Smooth muscle cell (in vitro differentiated cells): ENCODE measurements at regions not wholly inside any gene's neighbourhood (a gene's known extent, or its start where the extent isn't known, plus 50 kb on each side); places are given as distances from the start of the nearest gene placed in this dataset.

ENCODE experiments used
- DNase-seq: peaks from one replicate; lab custom pipeline; 2025; ENCODE audit not compliant: unreplicated experiment; lab: John Stamatoyannopoulos, UW
- H2AFZ ChIP-seq: fragments of 200-600 bp; sonication (generic); 2 replicates; pipeline ENCODE4 v1.6.0; 2016; ENCODE audit warnings: antibody characterized with exemption, low read depth, mild to moderate bottlenecking
- H3F3A ChIP-seq: fragments of 200-600 bp; sonication (generic); 2 replicates; pipeline ENCODE4 v1.6.0; 2017; ENCODE audit warnings: antibody characterized with exemption, low read depth
- H3K27ac ChIP-seq: fragments of 200-600 bp; sonication (generic); 2 replicates; pipeline ENCODE4 v1.5.1; 2016; ENCODE audit warnings: low read depth, mild to moderate bottlenecking
- H3K27me3 ChIP-seq: fragments of 200-600 bp; sonication (generic); 2 replicates; pipeline ENCODE4 v1.6.1; 2016; ENCODE audit warnings: low read depth, mild to moderate bottlenecking
- H3K36me3 ChIP-seq: fragments of 200-600 bp; sonication (generic); 2 replicates; pipeline ENCODE4 v1.5.1; 2016; ENCODE audit warnings: low read depth
- H3K4me1 ChIP-seq: fragments of 200-600 bp; sonication (generic); 2 replicates; pipeline ENCODE4 v1.5.1; 2016; ENCODE audit warnings: low read depth
- H3K4me2 ChIP-seq: fragments of 200-600 bp; sonication (generic); 2 replicates; pipeline ENCODE4 v1.6.0; 2016; ENCODE audit warnings: mild to moderate bottlenecking
- H3K4me3 ChIP-seq: fragments of 200-600 bp; sonication (generic); 2 replicates; pipeline ENCODE4 v1.5.1; 2016; ENCODE audit warnings: mild to moderate bottlenecking
- H3K79me2 ChIP-seq: fragments of 200-600 bp; sonication (generic); 2 replicates; pipeline ENCODE4 v1.6.0; 2016; ENCODE audit warnings: low read depth, mild to moderate bottlenecking
- H3K9ac ChIP-seq: fragments of 200-600 bp; sonication (generic); 2 replicates; pipeline ENCODE4 v1.6.0; 2016; ENCODE audit warnings: low read depth
- H3K9me3 ChIP-seq: fragments of 200-600 bp; sonication (generic); replicated peaks from 2 replicates; pipeline ENCODE4 v1.5.1; 2016; ENCODE audit warnings: low read depth
- H4K20me1 ChIP-seq: fragments of 200-600 bp; sonication (generic); 2 replicates; pipeline ENCODE4 v1.6.0; 2016; ENCODE audit warnings: low read depth
- WGBS: methylation state at CpG from one replicate; pipeline ENCODE4 v1.1.7; 2016; ENCODE audit warnings: low lambda C conversion rate; 5-methylcytosine and 5-hydroxymethylcytosine counted together
- TF ChIP-seq, protein P1 (sequence below): fragments of 200-600 bp; sonication (generic); IDR thresholded peaks from 2 replicates; pipeline ENCODE4 v1.5.1; 2017; ENCODE audit warnings: borderline replicate concordance, mild to moderate bottlenecking, antibody characterized with exemption; ENCODE audit not compliant: insufficient read depth, poor library complexity, severe bottlenecking

DNA sequence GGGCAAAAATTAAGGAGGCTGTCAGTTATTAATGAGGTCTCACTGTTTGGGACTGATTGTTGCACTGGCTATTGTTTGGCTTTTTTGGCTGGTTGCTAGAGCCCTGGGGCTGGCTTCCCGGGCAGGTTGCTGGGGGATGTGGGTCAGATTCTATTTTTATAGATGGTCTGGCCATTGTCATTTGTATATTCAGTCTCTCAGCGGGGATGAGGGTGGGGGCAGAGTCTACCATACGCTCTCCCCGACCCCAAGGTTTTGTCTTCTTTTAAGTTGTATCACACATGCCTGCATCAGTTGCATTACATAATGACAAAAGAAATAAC, 84.3 kb upstream of the GRB10 start:
- Histone ChIP-seq H3K79me2 (no peaks in the 10 kb centered on the region), H3K27me3 (no peaks in the 10 kb centered on the region), H3K36me3 (no peaks in the 10 kb centered on the region), H3K4me3 (no peak overlapping the region), H3K27ac (no peak overlapping the region), H3K9ac (no peak overlapping the region), H3K4me1 (peaks cover 12% of the 10 kb centered on the region), H3K4me2 (no peak overlapping the region), H3K9me3 (no peaks in the 10 kb centered on the region), H2AFZ (no peak overlapping the region), H4K20me1 (no peaks in the 10 kb centered on the region), H3F3A (no peaks in the 10 kb centered on the region)
- TF ChIP-seq, protein P1, sequence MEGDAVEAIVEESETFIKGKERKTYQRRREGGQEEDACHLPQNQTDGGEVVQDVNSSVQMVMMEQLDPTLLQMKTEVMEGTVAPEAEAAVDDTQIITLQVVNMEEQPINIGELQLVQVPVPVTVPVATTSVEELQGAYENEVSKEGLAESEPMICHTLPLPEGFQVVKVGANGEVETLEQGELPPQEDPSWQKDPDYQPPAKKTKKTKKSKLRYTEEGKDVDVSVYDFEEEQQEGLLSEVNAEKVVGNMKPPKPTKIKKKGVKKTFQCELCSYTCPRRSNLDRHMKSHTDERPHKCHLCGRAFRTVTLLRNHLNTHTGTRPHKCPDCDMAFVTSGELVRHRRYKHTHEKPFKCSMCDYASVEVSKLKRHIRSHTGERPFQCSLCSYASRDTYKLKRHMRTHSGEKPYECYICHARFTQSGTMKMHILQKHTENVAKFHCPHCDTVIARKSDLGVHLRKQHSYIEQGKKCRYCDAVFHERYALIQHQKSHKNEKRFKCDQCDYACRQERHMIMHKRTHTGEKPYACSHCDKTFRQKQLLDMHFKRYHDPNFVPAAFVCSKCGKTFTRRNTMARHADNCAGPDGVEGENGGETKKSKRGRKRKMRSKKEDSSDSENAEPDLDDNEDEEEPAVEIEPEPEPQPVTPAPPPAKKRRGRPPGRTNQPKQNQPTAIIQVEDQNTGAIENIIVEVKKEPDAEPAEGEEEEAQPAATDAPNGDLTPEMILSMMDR: no peak
- 74% methylated on average over 4 of the region's 4 CpGs for WGBS
- DNase-seq: no peak

DNA sequence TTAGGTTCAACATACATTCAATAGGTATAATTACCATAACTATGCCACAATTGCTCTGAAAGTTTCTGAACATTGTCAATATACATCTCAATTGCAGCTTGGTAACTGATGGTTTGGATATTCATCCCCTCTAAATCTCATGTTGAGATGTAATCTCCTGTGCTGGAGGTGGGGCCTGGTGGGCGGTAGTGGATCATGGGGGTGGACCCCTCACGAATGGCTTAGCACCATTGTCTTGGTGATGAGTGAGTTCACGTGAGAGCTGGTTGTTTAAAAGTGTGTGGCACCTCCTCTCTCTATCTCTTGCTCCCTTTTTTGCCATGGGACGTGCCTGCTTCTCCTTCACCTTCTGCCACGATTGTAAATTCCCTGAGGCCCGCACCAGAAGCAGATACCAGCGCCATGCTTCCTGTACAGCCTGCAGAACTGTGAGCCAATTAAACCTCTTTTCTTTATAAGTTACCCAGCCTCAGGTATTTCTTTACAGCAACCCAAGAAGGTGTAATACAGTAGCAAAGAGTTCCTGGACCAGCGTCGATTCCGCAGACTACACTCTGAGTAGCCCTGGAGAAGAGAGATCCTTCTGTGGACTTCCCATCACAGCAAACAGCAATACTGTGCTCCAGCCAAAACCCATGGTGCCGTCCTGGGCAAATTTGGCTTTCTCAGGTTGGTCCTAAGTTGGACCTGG, 83.8 kb upstream of the GRB10 start:
- Histone ChIP-seq H3K4me1 (peaks cover 12% of the 10 kb centered on the region), H3K79me2 (no peaks in the 10 kb centered on the region), H3F3A (no peaks in the 10 kb centered on the region), H3K36me3 (no peaks in the 10 kb centered on the region), H2AFZ (no peak overlapping the region), H3K4me2 (no peak overlapping the region), H4K20me1 (no peaks in the 10 kb centered on the region), H3K27me3 (no peaks in the 10 kb centered on the region), H3K9ac (no peak overlapping the region), H3K27ac (no peak overlapping the region), H3K4me3 (no peak overlapping the region), H3K9me3 (no peaks in the 10 kb centered on the region)
- WGBS: 87% methylated on average over 11 of the region's 11 CpGs
- no peak for DNase-seq
- TF ChIP-seq, protein P1: no peak

DNA sequence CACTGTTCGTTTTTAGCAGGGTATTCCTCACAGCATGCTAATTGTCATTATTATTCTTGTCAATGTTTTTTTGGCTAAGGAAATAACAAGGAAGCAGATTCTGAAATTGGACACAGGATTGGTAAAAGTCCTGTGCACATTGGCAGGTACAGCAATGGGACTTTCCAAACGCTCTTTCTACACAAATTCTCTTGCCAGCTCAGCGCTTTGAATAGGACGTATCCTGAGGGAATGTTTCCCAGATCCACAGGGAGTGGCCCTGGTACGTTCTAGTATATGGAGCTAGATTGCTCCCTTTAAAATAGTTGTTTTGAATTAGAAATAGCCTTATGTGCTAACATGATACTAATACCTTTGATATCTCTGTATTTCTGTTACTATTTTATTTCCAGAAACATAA, 82.8 kb upstream of the GRB10 start:
- Histone ChIP-seq H2AFZ (no peak overlapping the region), H4K20me1 (no peaks in the 10 kb centered on the region), H3K4me2 (no peak overlapping the region), H3K4me1 (peaks cover 12% of the 10 kb centered on the region), H3F3A (no peaks in the 10 kb centered on the region), H3K36me3 (no peaks in the 10 kb centered on the region), H3K9me3 (no peaks in the 10 kb centered on the region), H3K27ac (no peak overlapping the region), H3K79me2 (no peaks in the 10 kb centered on the region), H3K9ac (no peak overlapping the region), H3K4me3 (no peak overlapping the region), H3K27me3 (no peaks in the 10 kb centered on the region)
- no peak for DNase-seq
- 88% methylated on average over 5 of the region's 5 CpGs for WGBS
- TF ChIP-seq, protein P1: no peak

DNA sequence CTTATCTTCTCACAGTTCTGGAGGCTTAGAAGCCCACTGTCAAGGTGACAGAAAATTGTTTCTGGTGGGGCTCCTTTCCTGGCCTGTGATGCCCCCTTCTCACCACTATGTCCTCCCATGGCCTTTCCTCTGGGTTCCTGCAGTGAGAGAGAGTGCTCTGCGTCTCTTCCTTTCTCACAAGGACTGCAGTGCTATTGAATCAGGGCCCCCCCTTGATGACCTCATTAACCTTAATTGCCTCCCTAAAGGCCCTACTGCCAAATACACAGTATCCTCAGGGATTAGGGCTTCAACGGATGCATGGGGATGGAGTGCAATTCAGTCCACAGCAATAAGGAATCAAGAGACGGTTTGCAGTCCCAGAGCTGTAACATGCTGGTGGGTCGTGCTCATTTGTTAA, 82.0 kb upstream of the GRB10 start:
- Histone ChIP-seq H3K27ac (no peak overlapping the region), H3K36me3 (no peaks in the 10 kb centered on the region), H3K4me2 (no peak overlapping the region), H2AFZ (no peak overlapping the region), H4K20me1 (no peaks in the 10 kb centered on the region), H3K79me2 (no peaks in the 10 kb centered on the region), H3K4me1 (peaks cover 12% of the 10 kb centered on the region), H3K9ac (no peak overlapping the region), H3K27me3 (no peaks in the 10 kb centered on the region), H3K9me3 (no peaks in the 10 kb centered on the region), H3F3A (no peaks in the 10 kb centered on the region), H3K4me3 (no peak overlapping the region)
- DNase-seq: no peak
- TF ChIP-seq, protein P1: no peak
- 71% methylated on average over 4 of the region's 4 CpGs for WGBS
